Esophagus squamous epithelium (tissue), 4 donors: ENCODE measurements at regions not wholly inside any gene's neighbourhood (a gene's known extent, or its start where the extent isn't known, plus 50 kb on each side); places are given as distances from the start of the nearest gene placed in this dataset.

Source experiments
- CTCF ChIP-seq, 6 experiments: fragments of 450-650 bp in 4 of 6; fragments of 200-600 bp in 2 of 6; sonication (generic) in 2 of 6; IDR thresholded peaks; one replicate each; pipeline ENCODE4 v1.5.1; 2016 to 2019; ENCODE audit warnings: antibody characterized with exemption in 6 of 6, mild to moderate bottlenecking in 4 of 6, moderate library complexity in 4 of 6
- POLR2A ChIP-seq, 4 donors: fragments of 450-650 bp; IDR thresholded peaks; one replicate each; pipeline ENCODE4 v1.6.1; 2017; ENCODE audit warnings: antibody characterized with exemption in 4 of 4, mild to moderate bottlenecking in 4 of 4, moderate library complexity in 3 of 4

GRCh38 chr21:35197191-35197590 lies 148.1 kb upstream of the RUNX1 start:
- TF ChIP-seq CTCF (IDR thresholded peaks at IDR 0.05): no peak
- TF ChIP-seq POLR2A (IDR thresholded peaks at IDR 0.05): no peak
